IMR-90 (cell line): ENCODE measurements at regions not wholly inside any gene's neighbourhood (a gene's known extent, or its start where the extent isn't known, plus 50 kb on each side); places are given as distances from the start of the nearest gene placed in this dataset.

ENCODE experiments used
- ATAC-seq: fragments of 200-7000 bp; cut with Tn5 transposase; 2 replicates; pipeline ENCODE4 v1.9.1; 2020; ENCODE audit warnings: low read depth, mild to moderate bottlenecking, moderate library complexity
- BruUV-seq: library from RNA; stranded (reverse); fragments of 400-500 nt; replicated peaks from 2 replicates; lab custom pipeline; 2021; lab: Mats Ljungman, UMichigan
- CTCF ChIA-PET: fragments of 300-600 bp; formaldehyde crosslinking; extraction: SDS; loops from one replicate; lab custom pipeline; 2021; ENCODE audit warnings: antibody characterized with exemption; lab: Yijun Ruan, JAX
- POLR2A ChIA-PET: fragments of 300-600 bp; sonication (Branson Sonifier 250); formaldehyde crosslinking; loops from one replicate; lab custom pipeline; 2022; ENCODE audit warnings: antibody characterized with exemption; ENCODE audit not compliant: unreplicated experiment; lab: Charles Lee
- DNase-seq: peaks from one replicate; pipeline ENCODE4 v3.0.0; 2013
- H2AFZ ChIP-seq: replicated peaks from 2 replicates; pipeline ENCODE3; 2013; ENCODE audit warnings: low read length, mild to moderate bottlenecking; ENCODE audit not compliant: poor library complexity
- H2AK5ac ChIP-seq: 2 replicates; pipeline ENCODE4 v1.6.1; 2013; ENCODE audit warnings: low read depth, low read length, inconsistent platforms
- H2AK9ac ChIP-seq: replicated peaks from 2 replicates; pipeline ENCODE3; 2013; ENCODE audit warnings: mild to moderate bottlenecking, low read depth, low read length, moderate library complexity; ENCODE audit not compliant: poor library complexity
- H2BK120ac ChIP-seq: 2 replicates; pipeline ENCODE4 v1.6.1; 2013; ENCODE audit warnings: low read depth, low read length, inconsistent platforms
- H2BK15ac ChIP-seq: 3 replicates; pipeline ENCODE4 v1.6.1; 2013; ENCODE audit warnings: low read depth, low read length, inconsistent platforms
- H2BK20ac ChIP-seq: 2 replicates; pipeline ENCODE4 v1.6.1; 2013; ENCODE audit warnings: low read depth, mild to moderate bottlenecking, inconsistent platforms, low read length, moderate library complexity
- H2BK5ac ChIP-seq: 2 replicates; pipeline ENCODE4 v1.6.1; 2013; ENCODE audit warnings: mild to moderate bottlenecking, low read depth, low read length, inconsistent platforms; ENCODE audit not compliant: poor library complexity, severe bottlenecking
- H3K14ac ChIP-seq: replicated peaks from 2 replicates; pipeline ENCODE4 v1.6.1; 2013; ENCODE audit warnings: low read depth, low read length, inconsistent platforms
- H3K18ac ChIP-seq: 2 replicates; pipeline ENCODE4 v1.6.1; 2013; ENCODE audit warnings: low read depth, low read length, control low read depth
- H3K23ac ChIP-seq: 2 replicates; pipeline ENCODE4 v1.6.1; 2013; ENCODE audit warnings: low read depth, low read length, inconsistent platforms
- H3K27ac ChIP-seq: 2 replicates; pipeline ENCODE4 v1.5.1; 2013; ENCODE audit warnings: mild to moderate bottlenecking, control low read depth, low read length; ENCODE audit not compliant: insufficient read depth
- H3K27me3 ChIP-seq: 2 replicates; pipeline ENCODE4 v1.6.1; 2013; ENCODE audit warnings: low read length; ENCODE audit not compliant: control insufficient read depth, insufficient read depth
- H3K36me3 ChIP-seq: 2 replicates; pipeline ENCODE4 v1.6.1; 2013; ENCODE audit warnings: low read length, mixed read lengths; ENCODE audit not compliant: control insufficient read depth, insufficient read depth
- H3K4ac ChIP-seq: 2 replicates; pipeline ENCODE4 v1.6.1; 2013; ENCODE audit warnings: low read depth, low read length, inconsistent platforms
- H3K4me1 ChIP-seq: 2 replicates; pipeline ENCODE4 v1.6.1; 2013; ENCODE audit warnings: low read length, mixed read lengths; ENCODE audit not compliant: control insufficient read depth, insufficient read depth
- H3K4me2 ChIP-seq: 2 replicates; pipeline ENCODE4 v1.6.1; 2013; ENCODE audit warnings: low read depth, mild to moderate bottlenecking, control low read depth, low read length, moderate library complexity
- H3K4me3 ChIP-seq: 2 replicates; pipeline ENCODE4 v1.5.1; 2013; ENCODE audit warnings: low read depth, mild to moderate bottlenecking, control low read depth, low read length, moderate library complexity; ENCODE audit not compliant: insufficient read depth
- H3K56ac ChIP-seq: 2 replicates; pipeline ENCODE4 v1.6.1; 2013; ENCODE audit warnings: low read length, inconsistent platforms; ENCODE audit not compliant: insufficient read depth; ENCODE audit errors: extremely low read depth
- H3K79me1 ChIP-seq, 2 experiments: 2 replicates each; pipeline ENCODE4 v1.6.1; 2013; ENCODE audit warnings: low read length in 2 of 2, inconsistent platforms in 1 of 2, low read depth in 1 of 2
- H3K9ac ChIP-seq: 2 replicates; pipeline ENCODE4 v1.6.1; 2013; ENCODE audit warnings: low read depth, low read length, control low read depth
- H3K9me1 ChIP-seq: 2 replicates; pipeline ENCODE4 v1.6.1; 2013; ENCODE audit warnings: low read length, inconsistent platforms; ENCODE audit not compliant: insufficient read depth
- H3K9me3 ChIP-seq: 2 replicates; pipeline ENCODE4 v1.6.1; 2013; ENCODE audit warnings: low read length; ENCODE audit not compliant: control insufficient read depth, insufficient read depth
- H4K20me1 ChIP-seq: 2 replicates; pipeline ENCODE4 v1.6.1; 2013; ENCODE audit warnings: low read length, inconsistent platforms; ENCODE audit not compliant: insufficient read depth
- H4K5ac ChIP-seq: 2 replicates; pipeline ENCODE4 v1.6.1; 2013; ENCODE audit warnings: mild to moderate bottlenecking, low read depth, low read length, control low read depth
- H4K8ac ChIP-seq, 2 experiments: 2 replicates each; pipeline ENCODE4 v1.6.1; 2013; ENCODE audit warnings: low read depth in 2 of 2, low read length in 2 of 2, control low read depth in 1 of 2, inconsistent platforms in 1 of 2
- H4K91ac ChIP-seq: 2 replicates; pipeline ENCODE4 v1.6.1; 2013; ENCODE audit warnings: low read depth, low read length, inconsistent platforms; ENCODE audit not compliant: insufficient read depth
- BHLHE40 ChIP-seq: fragments of 150-350 bp; IDR thresholded peaks from 2 replicates; pipeline ENCODE4 v1.6.1; 2016; ENCODE audit warnings: mild to moderate bottlenecking, low read depth, low read length
- CEBPB ChIP-seq: IDR thresholded peaks from 2 replicates; pipeline ENCODE4 v1.6.1; 2012; ENCODE audit warnings: low read depth, low read length, improper control_type of control experiment
- MAZ ChIP-seq: IDR thresholded peaks from 2 replicates; pipeline ENCODE4 v1.6.1; 2012; ENCODE audit warnings: low read depth, mild to moderate bottlenecking, low read length, improper control_type of control experiment, moderate library complexity, borderline replicate concordance
- NFE2L2 ChIP-seq: fragments of 150-350 bp; IDR thresholded peaks from 2 replicates; pipeline ENCODE4 v1.6.1; 2016; ENCODE audit warnings: low read depth, mild to moderate bottlenecking, low read length
- POLR2A ChIP-seq: IDR thresholded peaks from 2 replicates; pipeline ENCODE4 v1.6.1; 2012; ENCODE audit warnings: mild to moderate bottlenecking, low read depth, low read length
- RCOR1 ChIP-seq: IDR thresholded peaks from 2 replicates; pipeline ENCODE4 v1.6.1; 2012; ENCODE audit warnings: mild to moderate bottlenecking, low read length, improper control_type of control experiment; ENCODE audit not compliant: insufficient replicate concordance
- SMC3 ChIP-seq: fragments of 150-350 bp; IDR thresholded peaks from 2 replicates; pipeline ENCODE4 v1.6.1; 2016; ENCODE audit warnings: low read depth, mild to moderate bottlenecking, antibody characterized with exemption, low read length, moderate library complexity
- WGBS, 2 experiments: methylation state at CpG; one replicate each; pipeline versions ENCODE4 v1.1.5 to v1.1.7; 2013; ENCODE audit warnings: missing lambda C conversion rate in 2 of 2; ENCODE audit not compliant: insufficient read length in 1 of 2; ENCODE audit errors: extremely low coverage in 2 of 2; 5-methylcytosine and 5-hydroxymethylcytosine counted together
- dilution Hi-C: fragments of 300-500 bp; cut with HindIII; formaldehyde crosslinking; loops from one replicate; pipeline ENCODE4 v1.14.3; 2018; ENCODE audit warnings: low sequenced_read_pairs; ENCODE audit not compliant: unreplicated experiment
- in situ Hi-C: fragments of 300-500 bp; cut with MboI; formaldehyde crosslinking; loops from 3 replicates; pipeline ENCODE4 v1.14.3; 2019; ENCODE audit warnings: low sequenced_read_pairs, inconsistent platforms, mixed read lengths
- intact Hi-C: fragments of 100-400 bp; cut with micrococcal nuclease; formaldehyde crosslinking; loops from 2 replicates; pipeline ENCODE4 v1.10.0; 2022

GRCh38 chr12:115584156-115584555 lies 693.3 kb downstream of the MED13L start:
- BruUV-seq = no TSS peak
- H2BK5ac ChIP-seq = no peak overlapping the region
- peaks cover 2% of the 10 kb centered on the region; the same call in 1 of the 2 replicates for H3K27me3 ChIP-seq
- no peaks in the 10 kb centered on the region for H3K9me1 ChIP-seq
- no peaks in the 10 kb centered on the region for H3K4me1 ChIP-seq
- H2AK5ac ChIP-seq = no peak overlapping the region
- ATAC-seq (no peak), DNase-seq (no peak)
- no peaks in the 10 kb centered on the region for H3K79me1 ChIP-seq
- dilution Hi-C loops = no loop called here
- H2BK120ac ChIP-seq = no peak overlapping the region
- no peak overlapping the region for H4K91ac ChIP-seq
- WGBS, 2 experiments = no CpG with 5 or more reads among the region's 2 CpGs
- no peaks in the 10 kb centered on the region for H4K20me1 ChIP-seq
- in situ Hi-C loops = no loop called here
- no peak overlapping the region for H2BK20ac ChIP-seq
- no peak overlapping the region for H3K4me2 ChIP-seq
- H3K4ac ChIP-seq = no peak overlapping the region
- CTCF ChIA-PET = interaction anchor here (0.8 kb wide), 1 partner anchor 129 kb away, joined by 3 read pairs; no protein-coding TSS in a partner anchor
- H2AFZ ChIP-seq = no peak overlapping the region
- H4K8ac ChIP-seq = no peak overlapping the region
- TF ChIP-seq NFE2L2 (no peak), BHLHE40 (no peak), MAZ (no peak), SMC3 (no peak), RCOR1 (no peak), POLR2A (no peak), CEBPB (no peak)
- POLR2A ChIA-PET = no interaction called here
- intact Hi-C loops = no loop called here
- no peak overlapping the region for H3K4me3 ChIP-seq
- no peak overlapping the region for H2BK15ac ChIP-seq
- H3K9ac ChIP-seq = no peak overlapping the region
- H4K5ac ChIP-seq = no peak overlapping the region
- no peak overlapping the region for H3K56ac ChIP-seq
- H3K36me3 ChIP-seq = no peaks in the 10 kb centered on the region
- H3K23ac ChIP-seq = no peak overlapping the region
- no peak overlapping the region for H2AK9ac ChIP-seq
- no peak overlapping the region for H3K14ac ChIP-seq
- no peak overlapping the region for H3K18ac ChIP-seq
- no peak overlapping the region for H3K27ac ChIP-seq
- no peaks in the 10 kb centered on the region for H3K9me3 ChIP-seq
